ENCODE measurements at regions not wholly inside any gene's neighbourhood (a gene's known extent, or its start where the extent isn't known, plus 50 kb on each side); places are given as distances from the start of the nearest gene placed in this dataset.
A peak's percentile ranks its signal among the peaks of the same experiment; 100 is the strongest.
"Not testable (repeated sequence)": the region's sequence is repeated elsewhere in the genome, so short reads cannot be mapped to it uniquely, and the experiment has no call there.

DNA sequence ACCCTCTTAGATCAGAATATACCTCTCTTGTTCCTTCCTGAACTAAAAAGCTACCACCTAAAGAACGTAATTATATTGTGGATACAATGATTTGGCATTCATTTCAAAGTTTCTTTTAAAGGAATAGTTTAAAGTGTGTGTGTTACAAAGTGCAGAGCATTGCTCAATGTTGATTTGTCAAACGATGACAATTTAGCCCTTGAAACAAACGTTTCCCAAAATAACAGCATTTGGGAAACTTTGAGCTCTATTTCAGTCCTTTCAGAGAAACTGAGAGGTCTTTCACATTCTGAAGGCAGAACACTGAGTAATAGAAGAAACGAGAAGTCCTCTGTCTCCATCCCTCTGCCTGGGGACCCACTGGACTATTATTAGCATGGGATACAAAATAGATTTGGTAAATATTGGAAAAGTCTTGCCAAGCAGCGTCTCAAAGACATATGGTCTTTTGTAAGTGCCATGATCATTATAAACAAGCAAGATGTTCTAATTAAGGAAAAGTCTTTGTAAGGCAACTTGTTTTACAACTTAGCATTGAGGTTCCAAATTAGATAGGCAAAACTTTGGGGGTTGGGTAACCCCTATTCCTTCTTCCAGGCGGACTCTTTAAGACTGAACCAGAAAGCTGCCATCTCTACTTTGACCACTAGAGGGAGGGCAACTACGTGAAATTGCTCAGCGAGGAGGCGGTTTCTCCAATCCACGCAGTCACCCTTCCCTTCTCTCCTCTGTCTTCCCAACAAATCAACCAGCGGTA is 208.8 kb downstream of the RNF144B start:
- DNase-seq, result peak; percentile 36

DNA sequence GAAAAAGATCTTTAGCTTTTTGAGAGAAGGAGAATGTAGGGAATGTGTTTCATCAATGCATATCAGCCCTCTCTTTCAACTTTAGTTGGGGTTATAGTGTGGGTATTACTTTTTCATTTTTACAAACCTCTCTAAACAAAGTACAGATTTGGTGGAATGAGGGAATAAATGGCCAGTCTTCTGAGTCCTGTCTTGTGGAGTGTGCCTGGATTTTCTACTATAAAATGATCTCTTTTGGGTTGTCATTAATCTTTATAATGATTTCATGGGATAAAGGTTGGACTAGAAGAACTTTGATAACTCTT is 209.3 kb downstream of the RNF144B start:
- no peak for DNase-seq

DNA sequence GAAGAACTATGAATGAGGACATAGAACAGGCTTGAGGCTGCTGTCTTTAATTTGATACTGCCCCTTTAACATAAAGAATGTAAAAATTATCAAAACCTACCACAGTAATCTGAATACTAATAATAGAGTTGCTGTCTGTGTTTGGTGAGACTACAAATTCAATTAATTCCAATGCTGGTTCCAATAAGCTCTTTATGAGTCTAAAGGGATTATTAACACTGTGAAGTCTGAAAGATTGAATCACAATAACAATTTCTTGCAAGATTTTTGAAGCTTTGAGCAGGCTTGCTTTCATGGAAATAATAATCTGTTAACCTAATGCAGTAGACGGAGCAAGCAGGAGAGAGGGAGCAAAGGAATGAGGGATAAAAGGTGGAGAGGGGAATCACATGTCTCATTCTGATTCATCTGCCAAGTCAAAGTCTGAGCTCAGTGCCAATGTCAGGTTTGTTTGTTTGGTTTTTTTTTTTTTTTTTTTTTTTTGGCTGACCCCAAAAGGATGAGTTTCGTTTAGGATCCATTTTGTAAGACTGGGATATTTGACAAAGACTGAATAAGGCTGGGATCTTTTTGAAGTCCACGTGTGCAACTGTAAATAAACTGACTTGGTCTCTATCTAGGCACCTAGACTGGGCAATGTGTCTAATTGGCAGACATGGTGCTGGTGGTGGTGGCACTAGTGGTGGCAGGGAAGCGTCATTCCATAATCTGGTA is 211.6 kb downstream of the RNF144B start:
- DNase-seq, result no peak

DNA sequence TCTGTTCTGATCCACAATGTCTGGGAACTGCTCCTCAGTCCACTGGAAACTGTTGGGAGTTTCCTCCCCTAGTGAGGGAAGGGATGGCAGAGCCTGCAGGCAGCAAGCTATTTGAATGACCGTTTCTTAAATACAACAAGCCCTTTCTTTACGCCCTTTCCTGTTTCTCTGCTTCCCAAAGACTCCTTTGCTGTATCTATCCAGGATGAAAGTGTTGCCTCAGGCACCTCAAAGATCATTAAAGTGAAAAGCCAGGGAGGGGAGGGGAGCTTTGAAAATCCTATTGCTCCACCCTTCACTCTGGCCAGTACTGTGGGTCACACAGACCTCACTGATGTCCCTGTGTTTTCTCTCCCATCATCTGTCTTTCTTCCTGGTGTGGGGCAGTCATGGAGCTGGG is 213.1 kb downstream of the RNF144B start:
- DNase-seq, result no peak

DNA sequence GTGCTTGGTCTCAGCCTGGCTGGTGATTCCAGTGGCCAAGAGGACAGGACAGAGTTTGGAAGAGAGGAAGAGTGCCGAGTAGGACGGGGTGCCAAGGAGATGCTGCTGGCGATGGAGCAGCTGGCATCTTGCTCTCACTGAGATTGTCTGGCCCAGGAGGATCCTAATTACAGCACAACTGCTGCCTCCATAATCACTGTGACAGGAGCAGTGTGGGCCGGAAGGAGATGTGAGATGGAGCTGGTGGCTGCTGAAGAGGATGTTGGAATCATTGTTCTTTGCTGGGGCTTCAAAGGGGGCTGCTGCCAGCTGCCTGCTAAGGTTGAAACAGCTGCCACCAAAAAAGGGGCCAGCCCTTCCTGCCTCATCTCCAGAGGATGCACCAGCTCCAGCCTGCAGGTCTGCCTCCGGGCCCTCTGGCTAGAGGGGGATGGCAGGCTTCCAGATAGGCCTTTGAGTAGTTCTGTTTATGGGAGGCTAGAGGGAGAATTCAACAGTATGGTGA is 214.4 kb downstream of the RNF144B start:
- DNase-seq, result no peak

DNA sequence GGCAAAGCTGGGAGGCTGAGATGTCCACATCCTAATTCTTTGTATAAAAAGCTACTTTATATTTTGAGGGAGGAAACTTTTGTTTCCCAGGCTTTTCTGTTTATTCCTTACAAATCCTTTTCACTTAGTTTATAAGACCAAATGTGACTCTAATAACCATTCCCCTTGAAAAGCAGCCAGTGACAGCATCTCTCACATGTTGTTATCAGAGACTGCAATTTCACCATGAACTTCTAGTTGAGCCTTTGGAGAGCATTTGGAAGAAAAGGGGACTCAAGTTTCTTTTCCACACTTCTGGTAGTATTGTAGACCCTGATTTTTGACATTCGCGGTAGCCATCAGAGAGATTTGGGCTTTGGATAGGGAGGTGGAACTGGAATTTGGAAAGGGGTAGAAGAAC is 215.8 kb downstream of the RNF144B start:
- no peak for DNase-seq

DNA sequence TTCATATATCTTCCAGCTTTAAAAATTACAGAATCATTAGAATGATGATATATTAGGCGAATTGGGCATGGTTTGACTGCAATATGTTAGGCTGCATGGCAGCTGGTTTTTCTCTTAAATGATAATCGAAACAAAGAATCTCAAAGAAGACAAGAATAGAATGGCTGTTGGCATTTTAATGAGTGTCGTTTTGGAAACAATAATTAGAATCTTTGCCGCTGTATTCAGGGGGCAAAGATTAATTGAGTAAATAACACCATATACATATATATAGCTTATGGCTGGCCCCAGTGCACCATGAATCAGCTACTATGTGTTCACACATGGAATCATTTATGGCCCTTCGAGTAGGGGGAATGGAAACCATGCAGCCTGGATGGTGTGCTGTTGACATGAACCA is 216.2 kb downstream of the RNF144B start:
- no peak for DNase-seq

DNA sequence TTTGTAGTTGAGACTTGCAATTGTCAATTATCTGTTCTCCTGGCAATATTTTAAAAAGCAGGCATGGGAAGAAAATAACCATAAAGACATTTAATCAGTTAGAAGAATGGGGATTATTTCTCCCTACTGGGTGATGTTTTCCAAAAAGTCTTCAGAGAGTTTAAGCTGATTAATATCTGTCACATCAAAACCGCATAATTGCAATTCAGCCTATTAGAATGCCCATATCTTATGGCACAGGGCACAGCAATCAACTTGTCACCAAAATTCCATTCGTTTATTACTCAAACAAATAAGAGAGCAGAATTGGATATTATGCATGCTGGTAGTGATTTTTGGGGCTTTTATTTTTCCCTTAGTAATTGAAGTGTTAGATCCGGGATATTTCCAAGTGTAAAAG is 218.7 kb downstream of the RNF144B start:
- DNase-seq, result no peak

DNA sequence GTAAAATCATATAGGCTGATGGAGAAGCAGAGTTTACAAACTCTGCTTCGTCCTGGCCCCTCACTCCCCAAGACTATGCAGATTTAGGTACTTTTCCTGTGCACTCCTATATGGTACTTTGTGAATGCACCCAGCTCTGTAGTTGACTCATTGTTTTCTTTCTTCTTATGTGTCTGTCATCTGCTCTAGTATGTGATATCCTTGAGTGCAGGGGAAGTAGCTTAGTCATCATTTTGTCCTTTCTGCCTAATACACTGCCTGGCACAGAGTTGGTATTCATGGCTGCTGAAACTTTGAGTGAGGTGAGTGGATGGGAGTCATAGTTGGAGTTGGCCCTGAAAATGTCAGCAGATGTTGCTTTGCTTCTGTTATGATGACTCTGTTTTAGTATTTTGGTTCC is 222.6 kb downstream of the RNF144B start:
- no peak for DNase-seq

DNA sequence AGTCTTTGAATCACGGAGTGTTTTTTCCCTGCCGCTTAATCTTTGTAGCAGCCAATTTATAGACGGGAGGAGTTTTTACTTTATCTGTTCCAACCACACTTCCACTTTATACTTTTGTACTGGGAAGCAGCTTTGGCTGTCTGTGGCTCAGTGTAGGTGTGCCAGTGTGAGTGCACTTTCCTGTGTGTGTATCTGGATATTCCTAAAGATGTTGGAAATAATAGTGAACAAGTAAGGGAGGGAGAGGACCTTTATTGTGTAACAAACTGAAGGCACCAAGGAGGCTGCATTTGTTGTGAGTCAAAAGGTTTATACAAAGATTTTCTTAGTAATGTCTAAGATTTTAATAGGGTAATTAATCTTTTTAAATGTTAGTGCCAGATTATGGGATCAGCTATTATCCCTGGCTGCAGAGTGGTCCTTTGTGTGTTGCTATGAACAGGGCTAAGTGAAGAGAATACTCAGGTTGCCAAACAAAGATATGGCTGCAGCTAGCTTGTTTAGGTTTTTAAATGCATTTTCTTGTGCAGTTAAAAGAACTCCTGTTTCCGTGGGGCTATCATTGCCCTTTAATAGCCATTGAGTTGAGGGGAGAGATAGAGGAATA is 226.3 kb downstream of the RNF144B start:
- DNase-seq, result no peak

DNA sequence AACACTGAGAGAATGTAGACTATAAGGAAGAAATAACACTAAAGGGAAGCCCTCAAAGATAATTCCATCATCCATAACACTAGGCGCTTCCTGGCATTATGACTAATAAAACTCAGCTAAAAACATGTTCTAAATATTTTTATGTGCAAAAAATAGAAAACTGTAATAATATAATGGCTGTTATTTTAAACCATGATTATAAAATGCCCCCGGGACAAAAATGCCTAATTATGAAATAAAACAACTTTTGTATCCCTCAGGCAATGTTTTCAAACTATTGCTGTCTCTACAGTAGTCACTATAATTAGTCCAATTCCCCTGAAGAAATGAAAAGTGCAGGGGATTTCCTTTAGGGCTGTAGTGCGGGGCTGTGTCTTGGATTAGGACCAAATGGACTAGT is 242.4 kb downstream of the RNF144B start:
- no peak for DNase-seq

DNA sequence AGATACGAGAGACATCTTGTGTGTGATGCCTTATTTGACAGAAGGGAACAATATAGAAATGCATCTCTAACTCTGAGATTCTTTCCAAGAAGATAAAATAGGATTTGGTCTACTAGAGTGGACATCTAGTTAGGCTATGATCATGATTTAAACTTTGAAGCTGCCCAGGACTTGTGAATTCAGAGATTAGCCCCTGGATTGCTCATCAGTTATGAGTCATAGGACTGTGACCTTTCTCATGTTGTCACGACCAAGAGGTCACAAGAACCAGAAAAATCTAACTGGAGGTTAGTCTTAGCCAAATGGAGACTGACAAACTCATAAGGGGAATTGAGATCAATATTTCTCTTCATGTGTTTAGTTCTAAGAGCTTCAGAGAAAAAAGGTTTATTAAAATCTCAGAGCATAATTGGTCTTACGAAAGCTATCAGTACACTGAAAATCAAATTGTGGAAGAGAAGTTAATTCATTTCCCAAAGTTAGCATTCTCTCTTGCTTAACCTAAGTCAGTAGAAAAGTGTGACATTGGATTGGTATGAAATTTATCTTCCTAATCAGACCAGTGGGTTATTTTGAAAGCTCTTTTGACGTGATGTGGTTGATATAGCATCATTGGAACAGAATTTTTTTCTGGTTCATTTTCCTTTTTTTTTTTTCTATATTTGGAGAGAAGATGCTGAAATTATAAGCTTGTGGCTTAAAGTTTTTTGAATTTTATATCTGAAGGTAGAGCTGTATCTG is 245.7 kb downstream of the RNF144B start:
- no peak for DNase-seq

DNA sequence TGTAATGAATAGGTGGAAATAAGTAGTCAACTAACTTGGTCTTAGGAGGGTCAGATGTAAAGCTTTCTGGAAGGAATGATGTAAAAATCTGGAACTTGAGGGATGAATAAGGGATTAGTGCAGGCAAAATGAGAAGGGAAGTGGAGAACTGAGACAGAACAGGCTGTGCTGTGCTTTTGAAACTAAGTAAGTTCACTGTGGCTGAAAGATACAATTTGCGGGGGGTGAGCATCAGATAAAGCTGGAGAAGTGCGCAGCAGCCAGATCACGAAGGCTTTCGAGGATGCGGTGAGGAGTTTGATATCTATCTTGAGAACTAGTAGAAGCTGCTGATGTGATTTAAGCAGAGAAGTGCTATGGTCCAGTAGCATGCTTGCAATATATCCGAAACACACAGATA is 247.8 kb downstream of the RNF144B start:
- DNase-seq, result no peak

DNA sequence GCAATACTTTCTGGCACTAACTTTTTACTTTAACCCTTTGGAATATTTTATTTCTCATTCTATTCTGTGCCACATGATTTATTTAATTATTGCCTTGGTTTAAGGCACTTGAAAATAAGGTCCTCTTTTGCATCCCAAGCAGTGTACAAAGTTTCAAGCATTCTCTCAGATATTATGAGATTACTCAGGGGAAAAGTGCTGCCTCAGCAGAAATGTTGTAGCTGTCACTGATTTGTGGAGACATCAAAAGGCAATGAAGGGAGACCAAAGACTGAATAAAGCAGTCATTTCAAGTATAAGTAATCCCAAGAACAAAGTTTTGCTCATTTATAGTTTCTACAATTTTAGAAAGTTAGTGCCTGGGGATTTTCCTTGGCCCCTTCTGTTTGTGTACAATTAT is 253.0 kb downstream of the RNF144B start:
- no peak for DNase-seq

DNA sequence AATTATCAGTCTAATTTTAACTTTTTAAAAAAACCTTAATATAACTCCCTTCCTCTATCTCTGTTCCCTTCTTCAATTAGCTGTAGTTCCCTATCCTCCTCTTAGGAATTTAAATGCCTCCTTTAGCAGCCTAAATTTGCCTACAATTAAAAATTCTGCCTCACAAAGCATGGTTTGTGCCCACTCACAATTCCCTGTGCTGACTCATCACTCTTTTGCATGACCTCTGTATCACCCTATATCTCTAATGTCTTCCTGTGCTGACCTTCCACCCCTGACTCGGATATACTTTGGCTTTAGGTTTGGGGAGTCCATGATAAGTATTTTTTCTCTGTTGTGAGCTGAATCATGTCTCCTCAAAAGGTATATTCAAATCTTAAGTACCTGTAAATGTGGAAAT is 253.6 kb downstream of the RNF144B start:
- DNase-seq, result no peak

DNA sequence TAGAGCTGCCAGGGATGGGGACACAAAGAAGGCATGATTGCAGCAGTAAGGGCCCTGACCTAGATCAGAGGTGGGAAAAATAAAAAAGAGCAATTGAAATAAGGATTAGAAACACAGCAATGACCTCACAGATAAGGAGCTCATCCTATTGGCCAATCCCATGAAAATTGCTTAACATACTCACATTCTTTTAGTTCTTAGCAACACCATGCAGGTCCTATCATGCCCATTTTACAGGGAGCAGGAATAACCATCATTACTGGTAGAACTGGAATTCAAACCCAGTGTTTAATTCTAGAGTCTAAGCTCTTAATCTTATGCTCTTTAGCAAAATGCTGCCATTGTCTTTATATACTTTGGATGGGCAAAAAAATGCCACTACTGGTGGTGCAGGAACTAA is 267.7 kb downstream of the RNF144B start:
- DNase-seq, result no peak

DNA sequence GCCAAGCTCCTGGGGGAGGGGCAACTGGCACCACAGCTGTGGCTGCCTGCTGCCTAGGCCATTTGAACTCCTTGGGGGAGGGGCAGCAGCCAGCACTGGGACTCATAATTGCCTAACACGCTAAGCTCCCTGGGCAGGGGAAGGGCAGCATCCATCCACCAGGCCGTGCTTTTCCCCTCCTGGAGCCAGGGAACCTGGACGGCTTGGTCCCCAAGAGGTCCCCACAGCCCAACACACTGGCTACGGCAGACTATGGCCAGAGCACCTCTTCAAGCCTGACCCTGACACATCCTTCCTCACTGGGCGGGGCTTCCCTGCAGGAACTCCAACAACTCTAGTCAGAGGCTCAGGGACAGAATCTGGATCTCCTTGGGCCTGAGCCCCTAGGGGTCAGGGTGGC is 269.4 kb downstream of the RNF144B start:
- no peak for DNase-seq

DNA sequence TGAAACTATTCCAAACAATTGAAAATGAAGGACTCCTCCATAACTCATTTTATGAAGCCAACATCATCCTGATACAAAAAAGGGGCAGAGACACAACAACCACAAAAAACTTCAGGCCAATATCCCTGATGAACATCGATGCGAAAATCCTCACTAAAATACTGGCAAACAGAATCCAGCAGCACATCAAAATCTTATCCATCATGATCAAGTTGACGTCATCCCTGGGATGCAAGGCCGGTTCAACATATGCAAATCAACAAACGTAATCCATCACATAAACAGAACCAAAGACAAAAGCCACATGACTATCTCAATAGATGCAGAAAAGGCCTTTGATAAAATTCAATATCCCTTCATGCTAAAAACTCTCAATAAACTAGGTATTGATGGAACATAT is 272.8 kb downstream of the RNF144B start:
- not testable (repeated sequence) for DNase-seq

DNA sequence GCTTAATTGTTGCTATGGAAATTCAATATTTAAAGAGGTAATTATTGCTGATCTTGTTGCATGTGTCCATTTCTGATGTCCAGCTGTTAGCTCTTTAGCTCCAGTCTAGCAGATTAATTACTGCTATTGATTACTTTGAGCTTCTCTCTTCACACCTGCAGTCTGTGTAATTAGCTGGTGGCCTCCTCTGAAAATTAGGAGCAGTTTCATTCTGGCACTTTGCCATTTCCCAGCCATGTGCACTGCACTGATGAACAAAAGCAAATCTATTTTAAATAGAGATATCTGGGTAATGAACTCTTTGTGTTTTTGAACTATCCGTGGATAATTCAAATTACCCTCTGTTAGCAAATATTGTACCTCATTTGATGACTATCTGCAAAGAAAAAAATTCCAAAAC is 275.9 kb downstream of the RNF144B start:
- DNase-seq, result no peak

DNA sequence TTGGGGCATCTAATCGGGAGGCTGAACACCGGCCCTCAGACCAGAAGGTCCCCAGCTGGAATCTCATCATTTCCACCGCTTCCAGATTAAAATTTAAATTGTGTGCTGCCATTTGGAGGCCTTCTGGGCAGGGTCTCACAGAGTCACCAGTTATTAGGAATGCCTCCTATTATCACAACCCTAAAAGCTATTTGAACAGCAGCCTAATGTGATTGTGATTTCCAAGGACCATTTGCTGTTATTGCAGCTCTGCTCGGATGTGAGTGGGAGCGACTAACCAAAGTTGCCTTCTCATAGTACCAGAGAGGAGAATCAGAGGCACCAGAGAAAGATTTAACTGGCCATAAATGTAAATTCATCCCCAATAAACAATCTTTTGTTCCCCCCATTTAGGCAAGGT is 277.3 kb downstream of the RNF144B start:
- no peak for DNase-seq

DNA sequence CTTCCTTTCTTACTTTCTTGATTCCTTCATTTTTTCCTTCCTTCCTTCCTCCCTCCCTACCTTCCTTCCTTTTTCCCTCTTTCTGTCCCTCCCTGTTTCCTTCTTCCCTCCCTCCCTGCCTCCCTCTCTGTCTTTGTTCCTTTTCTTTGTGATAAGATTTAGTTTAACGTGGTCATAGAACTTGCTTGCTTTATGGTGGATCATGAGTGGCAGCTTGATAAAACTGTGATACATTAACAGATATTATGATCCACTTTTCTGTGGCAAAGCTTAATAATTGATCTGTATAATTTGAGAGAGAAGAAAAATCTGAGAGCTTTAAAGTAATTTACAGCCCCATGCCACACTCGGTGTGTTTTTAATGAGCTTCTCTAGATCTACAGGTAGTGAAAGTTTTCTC is 280.5 kb downstream of the RNF144B start:
- DNase-seq, result no peak

DNA sequence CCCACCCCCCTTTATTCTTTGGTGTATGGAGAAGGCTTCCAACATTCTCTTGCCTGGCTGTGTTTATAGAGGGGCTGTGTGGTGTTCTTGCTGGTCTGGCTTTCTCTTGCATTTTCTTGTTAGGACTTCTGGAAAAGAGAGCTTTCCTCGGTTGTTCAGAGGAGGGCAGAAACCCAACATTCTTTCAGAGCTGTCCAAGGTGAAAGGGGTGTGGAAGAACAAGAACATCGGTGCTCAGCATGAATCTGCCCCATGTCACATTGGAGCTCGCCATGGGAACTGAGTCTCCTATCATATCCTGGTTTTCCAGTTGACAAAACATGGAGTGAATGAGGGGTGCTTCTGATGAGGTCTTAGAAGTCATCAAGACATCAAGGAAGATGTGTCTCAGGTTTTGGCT is 281.8 kb downstream of the RNF144B start:
- DNase-seq, result no peak

DNA sequence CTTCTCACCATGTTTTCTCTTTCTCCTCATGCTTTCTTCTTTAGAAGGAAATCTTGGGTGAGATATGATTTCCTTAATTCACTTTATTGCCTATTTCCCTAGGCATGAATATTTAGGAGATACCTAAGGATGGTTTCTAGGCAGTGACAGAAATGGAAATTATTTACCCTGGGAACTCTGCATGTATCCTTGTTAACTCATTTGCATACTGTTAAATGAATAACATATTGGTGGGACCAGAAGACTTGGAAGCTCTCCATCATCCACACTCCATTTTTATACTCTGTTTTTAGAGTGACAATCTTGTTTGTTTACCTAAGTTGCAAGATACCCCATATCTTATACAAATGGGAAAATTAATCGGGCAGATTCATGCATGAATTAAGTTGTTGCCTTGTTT is 285.7 kb downstream of the RNF144B start:
- no peak for DNase-seq

DNA sequence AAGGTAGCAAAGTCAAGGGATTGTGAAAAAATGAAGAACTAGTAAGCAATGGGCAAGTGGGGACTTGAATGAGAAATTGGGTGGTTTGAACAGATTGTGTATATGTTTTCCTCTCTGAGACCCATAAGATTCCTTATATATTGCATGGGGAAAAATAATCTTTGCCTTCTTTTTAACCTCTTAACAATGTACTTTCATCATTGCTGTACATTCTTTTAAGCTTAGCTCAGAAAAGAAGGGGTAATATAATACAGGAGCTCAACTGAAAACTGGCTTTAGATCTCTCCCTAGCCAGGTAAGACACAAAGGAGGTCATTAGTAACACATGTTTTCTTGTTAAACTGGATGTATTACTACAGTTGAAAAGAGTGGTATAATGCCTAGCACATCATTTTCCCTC is 287.2 kb downstream of the RNF144B start:
- DNase-seq, result no peak

Measured in activated gamma-delta T cell treated with Interleukin-2 at 50 U/mL for 16 hours (primary cell).